OCI-LY3 (cell line): ENCODE measurements at regions not wholly inside any gene's neighbourhood (a gene's known extent, or its start where the extent isn't known, plus 50 kb on each side); places are given as distances from the start of the nearest gene placed in this dataset.

Experiments
- CTCF ChIP-seq: fragments of 200-600, 300-600 bp; sonication (generic); IDR thresholded peaks from 2 replicates; pipeline ENCODE4 v1.5.1; 2014; ENCODE audit warnings: antibody characterized with exemption, low read length, low read depth
- EZH2phosphoT487 ChIP-seq: fragments of 200-600 bp; shearing (Covaris generic); IDR thresholded peaks from 2 replicates; pipeline ENCODE4 v1.6.1; 2018; ENCODE audit warnings: antibody characterized with exemption, mixed run types, low read depth

- TF ChIP-seq CTCF, result no peak
- TF ChIP-seq EZH2phosphoT487, result no peak
Measured at GRCh38 chr6:108763931-108764579, 84.2 kb upstream of the ARMC2 start.
